Neural progenitor cell (in vitro differentiated cells): ENCODE measurements at regions not wholly inside any gene's neighbourhood (a gene's known extent, or its start where the extent isn't known, plus 50 kb on each side); places are given as distances from the start of the nearest gene placed in this dataset.
A peak's percentile ranks its signal among the peaks of the same experiment; 100 is the strongest.

Experiments used
- DNase-seq: peaks from one replicate; pipeline ENCODE4 v3.0.0-alpha.2; 2016; ENCODE audit warnings: low spot score
- H2AFZ ChIP-seq: fragments of 200-600 bp; sonication (generic); replicated peaks from 2 replicates; pipeline ENCODE4 v1.6.1; 2016; ENCODE audit warnings: antibody characterized with exemption
- H3F3A ChIP-seq: fragments of 200-600 bp; sonication (generic); 2 replicates; pipeline ENCODE4 v1.6.1; 2016; ENCODE audit warnings: antibody characterized with exemption, low read depth
- H3K27ac ChIP-seq: fragments of 200-600 bp; sonication (generic); 2 replicates; pipeline ENCODE4 v1.5.1; 2016; ENCODE audit warnings: mild to moderate bottlenecking
- H3K27me3 ChIP-seq: fragments of 200-600 bp; sonication (generic); 2 replicates; pipeline ENCODE4 v1.6.1; 2016; ENCODE audit warnings: mild to moderate bottlenecking, moderate library complexity
- H3K36me3 ChIP-seq: fragments of 200-600 bp; sonication (generic); 2 replicates; pipeline ENCODE4 v1.5.1; 2016
- H3K4me1 ChIP-seq: fragments of 200-600 bp; sonication (generic); 2 replicates; pipeline ENCODE4 v1.6.1; 2016; ENCODE audit warnings: mixed run types
- H3K4me2 ChIP-seq: fragments of 200-600 bp; sonication (generic); 2 replicates; pipeline ENCODE4 v1.6.1; 2016
- H3K4me3 ChIP-seq: fragments of 200-600 bp; sonication (generic); 2 replicates; pipeline ENCODE4 v1.5.1; 2016
- H3K79me2 ChIP-seq: fragments of 200-600 bp; sonication (generic); 2 replicates; pipeline ENCODE4 v1.6.1; 2016; ENCODE audit warnings: low read depth
- H3K9ac ChIP-seq: fragments of 200-600 bp; sonication (generic); 2 replicates; pipeline ENCODE4 v1.6.1; 2016
- H3K9me3 ChIP-seq: fragments of 200-600 bp; sonication (generic); 2 replicates; pipeline ENCODE4 v1.5.1; 2016; ENCODE audit warnings: low read depth
- H4K20me1 ChIP-seq: fragments of 200-600 bp; sonication (generic); 2 replicates; pipeline ENCODE4 v1.6.1; 2016; ENCODE audit warnings: low read depth
- H3K27ac Mint-ChIP-seq: 3 replicates; pipeline ENCODE4 v1.8.0; 2021; ENCODE audit warnings: mixed read lengths
- H3K27me3 Mint-ChIP-seq: 2 replicates; pipeline ENCODE4 v1.8.0; 2022; ENCODE audit warnings: low read depth, mild to moderate bottlenecking, inconsistent platforms, moderate library complexity, mixed read lengths; ENCODE audit not compliant: insufficient read depth
- H3K36me3 Mint-ChIP-seq: 3 replicates; pipeline ENCODE4 v1.8.0; 2021; ENCODE audit warnings: mixed read lengths
- H3K4me1 Mint-ChIP-seq: 3 replicates; pipeline ENCODE4 v1.8.0; 2021; ENCODE audit warnings: mixed read lengths
- H3K4me3 Mint-ChIP-seq: 3 replicates; pipeline ENCODE4 v1.8.0; 2021; ENCODE audit warnings: mild to moderate bottlenecking, moderate library complexity, mixed read lengths
- H3K9me3 Mint-ChIP-seq: 3 replicates; pipeline ENCODE4 v1.8.0; 2020; ENCODE audit warnings: mixed read lengths
- CTCF ChIP-seq: fragments of 200-600 bp; sonication (generic); IDR thresholded peaks from 2 replicates; pipeline ENCODE4 v1.5.1; 2017; ENCODE audit warnings: antibody characterized with exemption, mild to moderate bottlenecking
- EZH2 ChIP-seq: fragments of 200-600 bp; sonication (generic); IDR thresholded peaks from 2 replicates; pipeline ENCODE4 v1.6.1; 2017; ENCODE audit warnings: antibody characterized with exemption, mild to moderate bottlenecking, moderate library complexity
- EZH2phosphoT487 ChIP-seq: fragments of 200-600 bp; sonication (generic); IDR thresholded peaks from 2 replicates; pipeline ENCODE4 v1.6.1; 2017; ENCODE audit warnings: antibody characterized with exemption

DNA sequence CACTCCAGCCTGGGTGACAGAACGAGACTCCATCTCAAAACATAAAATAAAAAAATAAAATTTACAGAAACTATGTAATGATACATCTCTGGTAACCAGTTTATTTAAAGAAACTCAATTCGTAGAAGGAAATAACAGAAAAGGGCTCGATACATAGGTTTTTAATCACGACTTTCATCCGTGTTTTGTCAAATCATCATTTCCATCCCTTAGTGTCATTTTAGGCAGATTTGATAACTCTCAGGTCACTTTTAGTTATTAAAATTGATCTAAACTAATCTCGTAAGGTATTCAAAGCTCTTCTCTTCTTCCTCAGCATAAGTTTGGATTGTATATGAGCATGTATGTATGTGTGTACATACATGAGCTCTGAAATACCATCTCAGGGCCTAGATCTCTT lies 59.3 kb upstream of the SPTBN1 start:
- Mint-ChIP-seq H3K36me3 (no peaks in the 10 kb centered on the region), H3K27me3 (no peaks in the 10 kb centered on the region), H3K27ac (no peak overlapping the region), H3K9me3 (no peaks in the 10 kb centered on the region), H3K4me1 (no peaks in the 10 kb centered on the region), H3K4me3 (no peak overlapping the region)
- no peak overlapping the region for H2AFZ ChIP-seq
- H3K79me2 ChIP-seq, result no peaks in the 10 kb centered on the region
- no peaks in the 10 kb centered on the region for H4K20me1 ChIP-seq
- DNase-seq, result no peak
- no peaks in the 10 kb centered on the region for H3F3A ChIP-seq
- H3K4me1 ChIP-seq, result no peaks in the 10 kb centered on the region
- H3K9me3 ChIP-seq, result no peaks in the 10 kb centered on the region
- H3K27ac ChIP-seq, result no peak overlapping the region
- no peak overlapping the region for H3K4me2 ChIP-seq
- H3K36me3 ChIP-seq, result no peaks in the 10 kb centered on the region
- no peak overlapping the region for H3K4me3 ChIP-seq
- no peaks in the 10 kb centered on the region for H3K27me3 ChIP-seq
- TF ChIP-seq CTCF, result no peak
- no peak for TF ChIP-seq EZH2phosphoT487
- TF ChIP-seq EZH2, result no peak
- no peak overlapping the region for H3K9ac ChIP-seq

DNA sequence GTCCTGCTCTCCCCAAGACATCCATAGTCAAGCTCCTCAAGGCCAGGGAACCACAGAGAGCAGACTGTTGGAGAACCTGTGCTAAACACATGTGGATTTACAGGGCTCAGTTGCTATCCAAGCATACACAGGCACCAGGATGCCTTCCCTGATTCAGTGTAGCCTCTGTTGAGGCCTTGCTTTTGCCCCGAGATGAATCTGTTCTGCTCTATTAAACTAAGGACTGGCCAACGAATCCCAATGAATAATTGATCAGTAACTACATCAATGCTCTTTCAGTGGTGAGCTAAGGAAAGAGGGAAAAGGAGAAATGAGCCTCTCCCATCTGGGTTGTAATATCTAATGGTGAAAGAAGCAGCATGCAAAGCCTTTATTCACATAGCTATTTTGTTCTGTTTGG lies 58.7 kb upstream of the SPTBN1 start:
- H3K79me2 ChIP-seq, result no peaks in the 10 kb centered on the region
- H4K20me1 ChIP-seq, result no peaks in the 10 kb centered on the region
- no peak overlapping the region for H3K4me2 ChIP-seq
- H3K27ac ChIP-seq, result no peak overlapping the region
- Mint-ChIP-seq H3K27me3 (no peaks in the 10 kb centered on the region), H3K4me3 (no peak overlapping the region), H3K4me1 (peaks cover 6% of the 10 kb centered on the region), H3K27ac (peak overlapping the region; percentile 15), H3K36me3 (no peaks in the 10 kb centered on the region), H3K9me3 (no peaks in the 10 kb centered on the region)
- no peak overlapping the region for H2AFZ ChIP-seq
- H3K4me3 ChIP-seq, result no peak overlapping the region
- H3F3A ChIP-seq, result no peaks in the 10 kb centered on the region
- no peaks in the 10 kb centered on the region for H3K4me1 ChIP-seq
- H3K9ac ChIP-seq, result no peak overlapping the region
- H3K27me3 ChIP-seq, result no peaks in the 10 kb centered on the region
- no peak for DNase-seq
- H3K9me3 ChIP-seq, result no peaks in the 10 kb centered on the region
- no peaks in the 10 kb centered on the region for H3K36me3 ChIP-seq
- TF ChIP-seq EZH2, result no peak

- Mint-ChIP-seq H3K36me3 (no peaks in the 10 kb centered on the region), H3K9me3 (no peaks in the 10 kb centered on the region), H3K27ac (no peak overlapping the region), H3K4me1 (peaks cover 11% of the 10 kb centered on the region), H3K4me3 (no peak overlapping the region), H3K27me3 (no peaks in the 10 kb centered on the region)
- Histone ChIP-seq H3K9me3 (no peaks in the 10 kb centered on the region), H3F3A (no peaks in the 10 kb centered on the region), H4K20me1 (no peaks in the 10 kb centered on the region), H3K27ac (no peak overlapping the region), H3K79me2 (no peaks in the 10 kb centered on the region), H3K36me3 (no peaks in the 10 kb centered on the region), H3K9ac (no peak overlapping the region), H2AFZ (no peak overlapping the region), H3K4me3 (no peak overlapping the region), H3K4me1 (no peaks in the 10 kb centered on the region), H3K4me2 (no peak overlapping the region), H3K27me3 (no peaks in the 10 kb centered on the region)
- TF ChIP-seq EZH2 (no peak), CTCF (no peak), EZH2phosphoT487 (no peak)
- DNase-seq, result no peak
Measured at GRCh38 chr2:54401554-54401953, 54.6 kb upstream of the SPTBN1 start.

DNA sequence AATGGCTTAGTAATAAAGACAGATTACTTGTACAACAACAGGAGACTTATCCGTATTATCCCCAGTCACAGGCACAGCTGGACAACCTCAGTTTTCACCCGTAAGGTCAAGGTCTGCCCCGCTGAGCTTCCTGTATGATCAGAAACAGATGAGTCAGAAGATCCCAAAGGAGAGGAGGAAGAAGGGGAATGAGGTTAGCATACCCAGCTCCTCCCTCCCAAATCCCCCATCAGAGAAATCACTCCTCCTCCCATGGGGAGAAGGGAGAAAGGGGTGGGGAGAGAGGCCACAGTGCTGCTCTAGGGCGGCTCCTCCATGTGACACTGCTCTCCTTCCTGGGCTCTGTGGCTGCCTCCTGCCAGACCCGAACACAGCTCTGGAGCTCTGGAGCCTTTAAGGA lies 53.8 kb upstream of the SPTBN1 start:
- no peaks in the 10 kb centered on the region for H3K27me3 ChIP-seq
- H3K9ac ChIP-seq, result no peak overlapping the region
- no peaks in the 10 kb centered on the region for H4K20me1 ChIP-seq
- no peak for DNase-seq
- H3K4me2 ChIP-seq, result no peak overlapping the region
- no peaks in the 10 kb centered on the region for H3K79me2 ChIP-seq
- Mint-ChIP-seq H3K36me3 (no peaks in the 10 kb centered on the region), H3K4me3 (no peak overlapping the region), H3K4me1 (peaks cover 11% of the 10 kb centered on the region), H3K9me3 (no peaks in the 10 kb centered on the region), H3K27me3 (no peaks in the 10 kb centered on the region), H3K27ac (no peak overlapping the region)
- H3K4me1 ChIP-seq, result no peaks in the 10 kb centered on the region
- H3F3A ChIP-seq, result no peaks in the 10 kb centered on the region
- H2AFZ ChIP-seq, result no peak overlapping the region
- TF ChIP-seq EZH2phosphoT487, result no peak
- TF ChIP-seq EZH2, result no peak
- no peak for TF ChIP-seq CTCF
- no peak overlapping the region for H3K27ac ChIP-seq
- no peaks in the 10 kb centered on the region for H3K36me3 ChIP-seq
- no peak overlapping the region for H3K4me3 ChIP-seq
- H3K9me3 ChIP-seq, result no peaks in the 10 kb centered on the region
